PC-9 (cell line): ENCODE measurements at regions not wholly inside any gene's neighbourhood (a gene's known extent, or its start where the extent isn't known, plus 50 kb on each side); places are given as distances from the start of the nearest gene placed in this dataset.

Experiments
- BruUV-seq: library from RNA; stranded (reverse); fragments of 400-500 nt; replicated peaks from 2 replicates; lab custom pipeline; 2021; lab: Mats Ljungman, UMichigan
- CTCF ChIA-PET: fragments of 300-600 bp; sonication (Branson Sonifier 250); formaldehyde crosslinking; loops from one replicate; lab custom pipeline; 2022; ENCODE audit warnings: antibody characterized with exemption; lab: Charles Lee
- POLR2A ChIA-PET: fragments of 300-600 bp; sonication (Branson Sonifier 250); formaldehyde crosslinking; loops from one replicate; lab custom pipeline; 2022; ENCODE audit warnings: antibody characterized with exemption; ENCODE audit not compliant: unreplicated experiment; lab: Charles Lee
- DNase-seq, 2 experiments: peaks; one replicate each; pipeline versions ENCODE4 v3.0.0 to v3.0.0-alpha.2; 2015 to 2022; ENCODE audit warnings: mixed read lengths in 1 of 2
- H2AFZ ChIP-seq: fragments of 200-600 bp; sonication (generic); 2 replicates; pipeline ENCODE4 v1.8.1; 2017; ENCODE audit warnings: antibody characterized with exemption
- H3F3A ChIP-seq: fragments of 200-600 bp; sonication (generic); 2 replicates; pipeline ENCODE4 v1.8.1; 2017; ENCODE audit warnings: antibody characterized with exemption, mild to moderate bottlenecking, low read depth; ENCODE audit not compliant: insufficient read depth
- H3K27ac ChIP-seq: fragments of 200-600 bp; sonication (generic); 2 replicates; pipeline ENCODE4 v1.6.1; 2016; ENCODE audit warnings: mixed run types
- H3K27me3 ChIP-seq: fragments of 200-600 bp; sonication (generic); 2 replicates; pipeline ENCODE4 v1.6.1; 2016; ENCODE audit warnings: low read depth, mixed run types; ENCODE audit not compliant: insufficient read depth
- H3K36me3 ChIP-seq: fragments of 200-600 bp; sonication (generic); 2 replicates; pipeline ENCODE4 v1.6.1; 2016; ENCODE audit warnings: low read depth, mixed run types
- H3K4me1 ChIP-seq: fragments of 200-600 bp; sonication (generic); replicated peaks from 2 replicates; pipeline ENCODE4 v1.6.1; 2016; ENCODE audit warnings: mixed run types; ENCODE audit not compliant: insufficient read depth
- H3K4me2 ChIP-seq: fragments of 200-600 bp; sonication (generic); 2 replicates; pipeline ENCODE4 v1.6.1; 2017; ENCODE audit warnings: mixed run types
- H3K4me3 ChIP-seq: fragments of 200-600 bp; sonication (generic); 2 replicates; pipeline ENCODE4 v1.6.1; 2016; ENCODE audit warnings: mixed run types
- H3K79me2 ChIP-seq: fragments of 200-600 bp; sonication (generic); 2 replicates; pipeline ENCODE4 v1.6.1; 2017; ENCODE audit warnings: low read depth, mixed run types
- H3K9me2 ChIP-seq: fragments of 200-600 bp; sonication (generic); 2 replicates; pipeline ENCODE4 v1.8.1; 2017; ENCODE audit warnings: mild to moderate bottlenecking; ENCODE audit not compliant: insufficient read depth
- H3K9me3 ChIP-seq: fragments of 200-600 bp; sonication (generic); 2 replicates; pipeline ENCODE4 v1.8.1; 2016; ENCODE audit warnings: low read depth; ENCODE audit not compliant: insufficient read depth
- H4K20me1 ChIP-seq: fragments of 200-600 bp; sonication (generic); 2 replicates; pipeline ENCODE4 v1.8.1; 2017; ENCODE audit not compliant: insufficient read depth
- CTCF ChIP-seq: fragments of 200-600 bp; sonication (generic); conservative IDR thresholded peaks from 2 replicates; pipeline ENCODE4 v1.6.1; 2017; ENCODE audit warnings: mixed run types, antibody characterized with exemption, mild to moderate bottlenecking, moderate library complexity
- EZH2 ChIP-seq: fragments of 200-600 bp; sonication (generic); IDR thresholded peaks from 2 replicates; pipeline ENCODE4 v1.8.0; 2017; ENCODE audit warnings: antibody characterized with exemption, low read depth
- intact Hi-C: fragments of 100-400 bp; cut with micrococcal nuclease; formaldehyde crosslinking; loops from one replicate; pipeline ENCODE4 v1.10.0; 2022; ENCODE audit not compliant: unreplicated experiment

- no peaks in the 10 kb centered on the region for H3K27me3 ChIP-seq
- no peak overlapping the region for H3K4me2 ChIP-seq
- no peak overlapping the region for H3K4me3 ChIP-seq
- no peaks in the 10 kb centered on the region for H3K4me1 ChIP-seq
- no peak for DNase-seq
- H3K79me2 ChIP-seq: no peaks in the 10 kb centered on the region
- no peaks in the 10 kb centered on the region for H3F3A ChIP-seq
- no peak overlapping the region for H3K27ac ChIP-seq
- no TSS peak for BruUV-seq
- no peaks in the 10 kb centered on the region for H3K9me2 ChIP-seq
- intact Hi-C loops: no loop called here
- CTCF ChIA-PET: no interaction called here
- H3K36me3 ChIP-seq: no peaks in the 10 kb centered on the region
- H4K20me1 ChIP-seq: no peaks in the 10 kb centered on the region
- H2AFZ ChIP-seq: no peak overlapping the region
- H3K9me3 ChIP-seq: no peaks in the 10 kb centered on the region
- POLR2A ChIA-PET: no interaction called here
- TF ChIP-seq CTCF (no peak), EZH2 (no peak)
These were observed 133.4 kb upstream of the RGS18 start for GRCh38 chr1:192024881-192025280.

- Histone ChIP-seq H3K79me2 (no peaks in the 10 kb centered on the region), H4K20me1 (no peaks in the 10 kb centered on the region), H3F3A (no peaks in the 10 kb centered on the region), H3K4me1 (no peaks in the 10 kb centered on the region), H3K9me3 (no peaks in the 10 kb centered on the region), H3K4me3 (no peak overlapping the region), H3K27ac (no peak overlapping the region), H3K27me3 (no peaks in the 10 kb centered on the region), H2AFZ (no peak overlapping the region), H3K9me2 (peaks cover 3% of the 10 kb centered on the region; the same call in 1 of the 2 replicates), H3K36me3 (no peaks in the 10 kb centered on the region), H3K4me2 (no peak overlapping the region)
- intact Hi-C loops: no loop called here
- no TSS peak for BruUV-seq
- no peak for DNase-seq
- TF ChIP-seq CTCF: no peak
- TF ChIP-seq EZH2: no peak
- POLR2A ChIA-PET: no interaction called here
- CTCF ChIA-PET: no interaction called here
These were observed 119.7 kb upstream of the RGS18 start for GRCh38 chr1:192038567-192038966.

- Histone ChIP-seq H3K9me2 (peaks cover 3% of the 10 kb centered on the region; the same call in 1 of the 2 replicates), H3K4me1 (no peaks in the 10 kb centered on the region), H3K9me3 (no peaks in the 10 kb centered on the region), H2AFZ (no peak overlapping the region), H4K20me1 (no peaks in the 10 kb centered on the region), H3K27me3 (no peaks in the 10 kb centered on the region), H3K4me3 (no peak overlapping the region), H3F3A (no peaks in the 10 kb centered on the region), H3K27ac (no peak overlapping the region), H3K79me2 (no peaks in the 10 kb centered on the region), H3K4me2 (no peak overlapping the region), H3K36me3 (no peaks in the 10 kb centered on the region)
- no peak for TF ChIP-seq CTCF
- TF ChIP-seq EZH2: no peak
- intact Hi-C loops: no loop called here
- CTCF ChIA-PET: no interaction called here
- no TSS peak for BruUV-seq
- DNase-seq: no peak
- POLR2A ChIA-PET: no interaction called here
These were observed 113.1 kb upstream of the RGS18 start for GRCh38 chr1:192045131-192045530.
